GM12892 (cell line): ENCODE measurements at regions not wholly inside any gene's neighbourhood (a gene's known extent, or its start where the extent isn't known, plus 50 kb on each side); places are given as distances from the start of the nearest gene placed in this dataset.

Source experiments
- POLR2A ChIP-seq: IDR thresholded peaks from 2 replicates; pipeline ENCODE4 v1.6.1; 2011; ENCODE audit warnings: low read depth, low read length, control low read depth
- POLR2AphosphoS5 ChIP-seq: IDR thresholded peaks from 2 replicates; pipeline ENCODE4 v1.6.1; 2011; ENCODE audit warnings: low read depth, low read length, control low read depth

DNA sequence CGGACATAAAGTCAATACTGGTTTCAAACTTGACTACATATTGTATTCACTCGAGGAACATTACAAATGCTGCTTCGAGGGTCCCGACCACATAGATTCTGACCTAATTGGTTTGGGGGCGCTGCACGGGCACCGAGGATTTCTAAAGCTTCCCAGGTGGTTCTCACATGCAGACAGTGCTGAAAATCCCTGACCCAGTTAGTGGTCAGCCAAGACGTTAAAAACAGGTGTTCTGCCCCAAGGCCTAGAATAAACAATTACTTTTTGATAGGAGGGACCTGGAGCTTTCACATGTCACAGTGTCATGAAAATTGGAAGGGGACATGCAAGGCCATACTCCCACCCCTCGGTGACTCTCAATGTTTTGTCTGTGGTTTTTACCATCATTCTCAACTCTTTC lies 368.9 kb downstream of the RNF144A start:
- no peak for TF ChIP-seq POLR2A
- TF ChIP-seq POLR2AphosphoS5: no peak
